ENCODE measurements at regions not wholly inside any gene's neighbourhood (a gene's known extent, or its start where the extent isn't known, plus 50 kb on each side); places are given as distances from the start of the nearest gene placed in this dataset.
A peak's percentile ranks its signal among the peaks of the same experiment; 100 is the strongest.

DNA sequence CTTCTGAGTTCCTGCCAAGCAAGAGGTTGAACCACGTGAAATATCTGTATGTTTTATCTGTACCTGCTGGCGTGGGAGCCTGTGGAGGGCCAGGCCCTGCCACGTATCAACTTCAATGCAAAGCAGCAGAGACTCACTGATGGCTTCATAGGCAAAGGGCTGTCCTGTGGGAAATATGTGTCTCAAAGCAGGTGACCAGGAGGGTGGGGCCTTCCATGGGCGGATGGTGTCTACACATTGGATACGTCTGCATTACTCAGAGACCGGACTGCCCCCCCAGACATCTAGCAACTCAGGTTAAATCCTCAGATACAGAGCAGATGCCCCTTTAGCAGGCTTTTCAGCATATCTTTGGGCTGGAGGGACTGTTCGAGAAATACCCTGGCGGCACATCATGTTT, 210.8 kb upstream of the C1orf174 start:
- Mint-ChIP-seq H3K36me3 (peaks cover 5% of the 10 kb centered on the region), H3K4me1 (no peaks in the 10 kb centered on the region), H3K27ac (no peak overlapping the region), H3K4me3 (no peak overlapping the region), H3K9me3 (peaks cover 5% of the 10 kb centered on the region), H3K27me3 (peaks cover 21% of the 10 kb centered on the region)
- ATAC-seq = no peak

DNA sequence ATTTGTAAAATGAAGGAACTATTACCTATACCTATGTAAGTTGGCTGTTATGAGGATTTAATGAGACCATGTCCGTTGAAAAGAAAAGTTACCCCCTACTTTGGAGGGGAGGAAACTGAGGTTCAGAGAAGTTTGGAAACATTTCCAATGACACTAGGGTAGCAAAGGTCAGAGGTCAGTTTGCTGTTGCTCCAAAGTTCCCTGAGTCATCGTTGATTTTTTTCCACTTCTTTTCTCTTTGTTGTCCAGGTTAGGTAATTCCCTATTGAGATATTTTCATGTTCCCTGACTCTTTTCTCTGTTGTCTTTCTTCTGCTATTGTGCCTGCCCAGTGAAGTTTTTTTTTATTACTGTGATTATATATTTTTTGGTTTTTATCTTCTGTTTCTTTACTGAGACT, 213.8 kb upstream of the C1orf174 start:
- H3K36me3 Mint-ChIP-seq = peaks cover 5% of the 10 kb centered on the region
- peaks cover 8% of the 10 kb centered on the region for H3K27me3 Mint-ChIP-seq
- no peak for ATAC-seq
- H3K9me3 Mint-ChIP-seq = peaks cover 5% of the 10 kb centered on the region
- H3K27ac Mint-ChIP-seq = no peak overlapping the region
- no peak overlapping the region for H3K4me3 Mint-ChIP-seq
- H3K4me1 Mint-ChIP-seq = no peaks in the 10 kb centered on the region

DNA sequence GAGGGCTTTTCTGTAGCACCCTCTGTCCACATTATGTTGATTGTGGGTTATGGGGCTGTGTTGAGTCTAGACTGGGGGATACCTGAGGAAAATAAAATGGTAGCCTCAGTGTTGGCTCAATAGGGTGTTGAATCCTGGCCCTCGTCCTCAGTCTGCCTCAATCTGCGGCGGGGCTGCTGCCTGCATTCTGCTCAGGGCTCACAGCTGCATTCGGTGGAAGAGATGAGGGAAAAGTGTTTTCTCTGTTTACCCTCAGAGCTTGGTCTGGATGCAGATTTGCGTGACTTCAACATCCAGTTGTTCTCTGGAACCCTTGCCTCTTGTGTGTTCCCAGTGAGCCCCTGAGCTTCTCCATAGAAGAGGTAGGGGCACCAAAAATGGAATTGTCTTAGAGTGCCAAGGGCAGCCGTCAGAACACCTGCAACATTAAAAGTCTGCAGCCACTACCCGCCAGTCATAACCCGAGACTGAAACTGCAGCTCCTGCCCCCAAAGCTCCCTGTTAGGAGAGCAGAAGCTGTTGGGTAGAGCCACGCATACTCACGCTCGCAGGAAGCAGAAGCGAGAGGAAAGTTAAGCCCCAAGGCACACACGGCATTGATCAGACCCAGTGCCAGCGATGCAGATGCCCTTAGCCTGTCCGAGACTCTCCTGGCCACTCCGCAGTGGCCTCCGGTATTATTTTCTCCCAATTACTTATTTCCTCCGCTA, 215.3 kb upstream of the C1orf174 start:
- no peaks in the 10 kb centered on the region for H3K4me1 Mint-ChIP-seq
- H3K36me3 Mint-ChIP-seq = peaks cover 5% of the 10 kb centered on the region
- no peak for ATAC-seq
- peaks cover 5% of the 10 kb centered on the region for H3K9me3 Mint-ChIP-seq
- H3K27ac Mint-ChIP-seq = no peak overlapping the region
- no peaks in the 10 kb centered on the region for H3K27me3 Mint-ChIP-seq
- no peak overlapping the region for H3K4me3 Mint-ChIP-seq

DNA sequence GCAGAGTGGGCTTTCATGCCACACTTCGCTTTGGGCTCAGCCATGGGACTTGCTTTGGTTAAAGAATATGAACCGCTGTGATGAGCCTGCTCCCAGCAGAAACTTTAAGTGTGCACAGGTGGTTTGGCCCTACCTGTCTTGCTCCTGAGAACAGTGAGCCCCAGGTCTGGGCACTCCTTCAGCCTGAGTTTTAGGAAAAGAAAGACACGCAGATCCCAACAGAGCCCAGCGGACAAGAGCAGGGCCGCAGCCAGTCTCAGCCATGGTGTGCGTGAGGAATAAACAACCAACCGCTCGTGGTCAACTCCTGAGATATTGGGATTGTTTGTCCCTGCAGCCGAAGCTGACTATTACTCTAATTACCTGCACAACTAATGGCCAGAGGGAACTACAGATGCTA, 217.1 kb upstream of the C1orf174 start:
- Mint-ChIP-seq H3K4me3 (no peak overlapping the region), H3K27me3 (no peaks in the 10 kb centered on the region), H3K27ac (no peak overlapping the region), H3K36me3 (peaks cover 5% of the 10 kb centered on the region), H3K4me1 (no peaks in the 10 kb centered on the region), H3K9me3 (peaks cover 5% of the 10 kb centered on the region)
- ATAC-seq = no peak

DNA sequence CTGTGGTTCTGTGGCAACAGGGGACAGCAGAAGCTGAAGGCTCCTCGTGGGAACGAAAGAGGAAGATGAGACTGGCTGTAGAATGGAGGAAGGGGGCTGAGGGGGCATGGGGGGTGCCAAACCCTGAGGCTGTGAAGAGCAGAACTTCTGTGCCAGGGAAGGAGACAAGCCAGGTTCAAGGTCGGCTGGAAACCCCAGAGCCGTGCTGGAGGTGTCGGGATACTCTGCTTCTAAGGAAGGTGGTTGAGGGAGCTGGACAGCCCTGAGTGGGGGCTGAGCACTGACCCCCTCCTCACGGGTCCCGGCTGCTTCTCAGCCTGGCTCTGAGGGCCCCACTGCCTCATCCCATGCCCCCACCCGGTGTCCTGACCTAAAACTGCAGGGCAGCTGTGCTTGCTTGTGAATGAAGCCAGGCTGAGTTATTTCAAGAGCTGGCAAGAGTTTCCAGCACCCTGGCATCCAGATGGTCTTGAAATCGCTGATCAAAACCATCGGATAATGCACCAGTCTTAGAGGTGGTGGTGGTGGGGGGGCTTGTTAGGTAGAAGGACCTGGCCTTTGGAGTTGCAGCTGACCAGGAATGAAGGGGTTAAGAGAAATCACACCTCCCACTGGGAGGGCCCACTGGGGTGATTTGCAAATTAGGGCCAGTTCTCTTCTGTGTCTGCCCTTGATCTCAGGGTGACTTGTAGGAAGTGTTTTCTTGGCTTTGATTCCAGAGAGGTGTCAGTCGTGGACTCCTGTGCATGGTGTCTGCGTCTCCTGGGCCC, 218.9 kb upstream of the C1orf174 start:
- H3K36me3 Mint-ChIP-seq = peaks cover 5% of the 10 kb centered on the region
- H3K4me3 Mint-ChIP-seq = no peak overlapping the region
- peaks cover 4% of the 10 kb centered on the region for H3K9me3 Mint-ChIP-seq
- ATAC-seq = no peak
- H3K27ac Mint-ChIP-seq = no peak overlapping the region
- H3K27me3 Mint-ChIP-seq = no peaks in the 10 kb centered on the region
- no peaks in the 10 kb centered on the region for H3K4me1 Mint-ChIP-seq

DNA sequence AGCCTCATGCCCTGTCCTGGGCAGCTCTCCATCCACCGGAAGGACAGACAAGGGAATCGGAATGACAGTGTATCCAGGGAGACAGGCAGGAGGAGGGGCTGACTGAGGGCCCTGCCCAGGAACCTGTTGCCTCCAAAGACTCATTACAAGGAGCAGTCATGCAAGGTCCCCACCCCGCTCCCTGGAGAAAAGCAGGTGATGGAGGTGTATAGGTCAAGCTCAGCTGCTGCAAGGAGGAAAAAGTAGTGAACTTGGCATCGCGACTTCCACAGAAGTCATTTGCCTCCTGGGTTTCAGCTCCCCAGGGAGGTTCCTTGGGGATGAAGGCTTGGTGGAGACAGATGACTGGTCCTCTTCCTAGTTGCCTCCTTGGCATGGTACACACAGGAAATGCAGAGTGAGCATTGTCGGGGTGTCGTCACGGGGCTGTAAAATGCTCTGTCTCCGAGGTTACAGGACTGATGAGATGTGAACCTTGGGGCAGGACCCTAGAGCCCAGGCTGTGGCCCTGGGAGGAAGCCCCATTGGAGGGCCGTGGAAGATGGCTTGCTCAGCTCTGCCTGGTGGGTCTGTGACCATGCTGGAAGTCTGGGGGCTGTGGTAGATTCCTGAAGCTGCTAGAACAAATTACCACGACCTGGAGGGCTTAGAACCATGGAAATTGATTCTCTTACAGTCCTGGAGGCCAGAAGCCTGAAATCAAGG, 219.6 kb upstream of the C1orf174 start:
- H3K9me3 Mint-ChIP-seq = no peaks in the 10 kb centered on the region

DNA sequence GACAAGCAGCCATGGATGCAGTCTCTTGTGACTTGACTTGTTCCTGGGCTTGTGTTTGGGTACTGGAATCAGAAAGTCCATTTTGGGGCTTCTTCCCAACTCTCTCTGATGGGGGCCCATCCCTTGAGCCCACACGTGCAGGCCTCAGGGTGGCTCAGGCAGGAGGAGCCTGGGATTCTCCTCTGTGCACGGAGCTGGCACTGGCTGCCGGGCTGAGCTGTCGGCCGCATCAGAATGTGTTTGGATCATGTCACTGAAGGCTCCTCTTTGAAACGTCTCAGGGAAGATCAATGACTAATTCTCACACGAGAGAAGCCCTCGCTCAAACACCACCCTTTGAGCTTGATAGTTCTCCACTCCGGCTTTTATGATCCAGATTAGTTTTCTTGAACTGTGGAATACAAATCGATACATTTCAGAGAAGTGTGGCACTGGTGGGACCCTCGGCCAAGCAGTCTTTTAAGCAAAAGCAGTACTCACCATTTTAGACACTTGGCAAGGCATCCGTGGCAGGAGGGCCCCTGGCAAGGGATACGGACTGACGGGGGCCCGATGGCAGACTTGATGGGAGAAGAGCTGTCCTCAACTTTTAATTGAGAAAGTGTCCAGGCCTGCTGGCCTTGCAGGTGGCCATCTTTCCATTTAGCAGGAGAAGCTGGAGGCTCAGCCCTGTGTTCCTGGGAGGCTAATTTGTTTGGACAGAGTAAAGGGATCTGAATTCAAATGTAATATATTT, 220.7 kb upstream of the C1orf174 start:
- no peak for ATAC-seq
- H3K4me1 Mint-ChIP-seq = no peaks in the 10 kb centered on the region
- no peaks in the 10 kb centered on the region for H3K27me3 Mint-ChIP-seq
- no peaks in the 10 kb centered on the region for H3K9me3 Mint-ChIP-seq
- H3K4me3 Mint-ChIP-seq = no peak overlapping the region
- no peak overlapping the region for H3K27ac Mint-ChIP-seq
- no peaks in the 10 kb centered on the region for H3K36me3 Mint-ChIP-seq

More for the DNA sequence above, 219.6 kb upstream of the C1orf174 start:
- no peaks in the 10 kb centered on the region for H3K4me1 Mint-ChIP-seq
- no peak overlapping the region for H3K27ac Mint-ChIP-seq
- H3K36me3 Mint-ChIP-seq = no peaks in the 10 kb centered on the region
- no peaks in the 10 kb centered on the region for H3K27me3 Mint-ChIP-seq
- H3K4me3 Mint-ChIP-seq = no peak overlapping the region
- ATAC-seq = peak; percentile 9

DNA sequence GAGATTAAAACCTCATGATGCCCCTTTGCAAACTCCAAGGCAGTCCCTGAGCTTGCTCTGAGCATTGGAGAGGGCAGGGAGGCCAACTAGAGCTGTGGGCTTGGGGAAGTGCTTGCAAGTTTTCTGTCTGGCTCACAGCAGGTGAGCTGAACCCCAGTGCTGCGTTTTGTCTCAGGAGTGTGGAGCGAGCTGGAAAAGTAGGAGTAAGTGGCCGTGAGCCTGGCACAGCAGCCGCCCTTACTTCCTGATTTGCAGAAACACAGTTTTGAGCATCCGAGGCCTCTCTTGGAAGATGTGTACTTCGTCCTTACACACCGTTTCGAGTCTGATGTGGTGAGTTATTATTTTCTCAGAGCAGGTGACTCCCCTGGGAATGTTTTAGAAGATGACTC, 221.2 kb upstream of the C1orf174 start:
- Mint-ChIP-seq H3K4me1 (no peaks in the 10 kb centered on the region), H3K27me3 (no peaks in the 10 kb centered on the region), H3K36me3 (no peaks in the 10 kb centered on the region), H3K9me3 (no peaks in the 10 kb centered on the region), H3K27ac (no peak overlapping the region), H3K4me3 (no peak overlapping the region)
- ATAC-seq = no peak

DNA sequence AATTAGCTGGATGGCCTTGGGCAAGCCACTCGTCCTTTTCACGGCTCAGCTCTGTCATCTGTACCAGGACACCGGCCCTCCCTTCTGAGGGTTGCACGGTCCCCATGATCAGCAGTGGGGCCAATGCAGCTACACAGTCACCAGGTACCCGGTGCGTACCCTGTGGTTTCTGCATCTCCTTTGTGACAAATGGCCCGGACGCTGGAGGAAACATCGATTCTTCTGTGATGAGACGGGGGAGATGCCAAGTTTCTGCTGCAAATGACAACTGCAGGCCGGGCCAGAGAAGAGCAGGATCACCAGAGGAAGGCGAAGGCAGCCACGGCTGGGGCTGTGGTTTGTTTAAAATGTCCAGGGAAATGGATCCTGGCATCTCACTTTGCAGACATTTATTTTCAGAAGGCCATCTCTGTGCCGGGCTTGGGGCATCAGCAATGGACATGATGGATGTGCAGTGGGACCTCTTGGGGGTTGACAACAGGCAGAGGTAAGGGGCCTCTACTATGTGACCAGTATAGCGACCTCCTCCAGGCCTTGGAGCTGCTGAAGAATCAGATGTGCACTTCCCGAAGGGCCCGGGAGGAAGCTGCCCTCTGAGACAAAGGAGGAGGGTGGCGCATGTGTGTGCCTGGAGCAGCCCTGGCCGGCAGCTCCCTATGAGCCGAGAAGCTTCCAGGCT, 221.9 kb upstream of the C1orf174 start:
- no peaks in the 10 kb centered on the region for H3K9me3 Mint-ChIP-seq
- no peak for ATAC-seq
- no peaks in the 10 kb centered on the region for H3K4me1 Mint-ChIP-seq
- H3K27ac Mint-ChIP-seq = no peak overlapping the region
- H3K4me3 Mint-ChIP-seq = no peak overlapping the region
- no peaks in the 10 kb centered on the region for H3K36me3 Mint-ChIP-seq
- no peaks in the 10 kb centered on the region for H3K27me3 Mint-ChIP-seq

DNA sequence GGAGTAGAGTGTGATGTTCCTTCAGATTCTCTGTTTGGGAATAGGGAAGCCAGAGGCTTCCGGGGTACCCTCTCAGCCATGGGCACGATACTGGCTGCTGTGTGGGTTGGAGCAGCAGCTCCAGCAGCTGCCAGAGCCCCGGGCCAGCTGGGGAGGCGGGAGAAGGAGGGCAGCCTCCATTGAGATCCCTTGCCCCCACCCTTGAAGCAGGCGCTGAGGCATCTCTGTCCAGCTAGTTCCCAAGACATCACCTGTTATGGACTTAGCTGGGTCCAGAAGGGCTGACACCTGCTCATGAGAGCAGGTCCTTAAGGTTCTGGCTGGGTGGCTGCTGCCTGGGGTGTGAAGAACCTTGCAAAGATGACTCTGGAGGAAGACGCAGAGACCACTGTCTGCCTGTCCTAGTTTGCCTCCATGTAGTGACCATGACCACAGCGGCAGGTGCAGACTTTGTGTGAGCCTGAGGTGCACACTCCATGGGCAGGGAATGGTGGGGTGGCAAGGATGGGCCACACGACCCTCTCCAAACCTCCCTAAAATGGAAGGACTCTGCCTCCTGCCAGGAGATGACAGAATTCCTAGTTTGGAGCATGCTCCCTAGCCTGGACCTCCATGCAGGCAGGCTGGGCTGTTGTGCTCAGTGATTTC, 222.6 kb upstream of the C1orf174 start:
- H3K36me3 Mint-ChIP-seq = no peaks in the 10 kb centered on the region
- no peak overlapping the region for H3K4me3 Mint-ChIP-seq
- H3K9me3 Mint-ChIP-seq = no peaks in the 10 kb centered on the region
- no peak for ATAC-seq
- no peaks in the 10 kb centered on the region for H3K27me3 Mint-ChIP-seq
- no peaks in the 10 kb centered on the region for H3K4me1 Mint-ChIP-seq
- no peak overlapping the region for H3K27ac Mint-ChIP-seq

DNA sequence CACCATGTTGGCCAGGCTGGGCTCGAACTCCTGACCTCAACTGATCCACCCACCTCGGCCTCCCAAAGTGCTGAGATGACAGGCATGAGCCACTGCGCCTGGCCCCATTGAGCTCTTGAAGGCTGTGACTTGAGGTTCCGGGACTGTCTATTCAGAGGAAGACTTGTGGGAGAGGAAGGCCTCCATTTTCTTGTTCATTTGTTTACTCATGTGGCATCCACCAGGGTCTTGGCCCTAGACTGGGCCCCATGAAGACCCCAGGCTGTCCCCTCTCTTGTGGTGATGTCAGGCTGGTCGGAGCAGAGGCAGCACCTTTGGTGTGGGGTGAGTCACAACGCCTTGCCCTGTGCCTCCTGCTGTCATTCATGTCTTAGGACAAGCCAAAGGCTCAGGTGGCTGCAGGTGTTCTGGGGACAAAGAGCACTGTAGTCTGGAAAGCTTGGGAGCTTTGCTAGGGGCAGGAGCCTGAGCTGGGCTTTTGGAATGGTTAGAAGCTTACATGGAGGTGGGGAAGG, 224.6 kb upstream of the C1orf174 start:
- no peak for ATAC-seq
- no peak overlapping the region for H3K4me3 Mint-ChIP-seq
- H3K9me3 Mint-ChIP-seq = no peaks in the 10 kb centered on the region
- no peaks in the 10 kb centered on the region for H3K4me1 Mint-ChIP-seq
- no peaks in the 10 kb centered on the region for H3K27me3 Mint-ChIP-seq
- no peaks in the 10 kb centered on the region for H3K36me3 Mint-ChIP-seq
- no peak overlapping the region for H3K27ac Mint-ChIP-seq

DNA sequence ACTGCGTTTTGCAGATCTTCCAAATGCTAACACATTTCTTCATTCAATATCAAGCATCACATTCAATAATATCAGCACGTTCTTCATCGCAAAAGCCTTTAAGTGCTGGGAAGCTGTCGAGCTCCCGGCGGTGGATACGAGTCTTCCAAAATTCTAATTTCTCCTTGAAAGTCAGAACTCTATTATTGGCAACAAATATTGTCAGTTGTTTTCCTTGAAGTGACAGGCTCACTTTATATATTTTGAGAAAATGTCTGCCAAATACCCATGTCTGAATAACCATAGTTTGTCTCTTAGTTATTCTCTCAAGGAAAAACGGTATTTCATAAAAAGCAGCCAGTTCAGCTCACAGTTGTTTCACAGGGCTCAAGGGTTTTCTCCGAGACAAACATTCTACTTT, 226.2 kb upstream of the C1orf174 start:
- Mint-ChIP-seq H3K4me1 (no peaks in the 10 kb centered on the region), H3K36me3 (no peaks in the 10 kb centered on the region), H3K27ac (no peak overlapping the region), H3K27me3 (peaks cover 1% of the 10 kb centered on the region), H3K9me3 (no peaks in the 10 kb centered on the region), H3K4me3 (no peak overlapping the region)
- no peak for ATAC-seq

DNA sequence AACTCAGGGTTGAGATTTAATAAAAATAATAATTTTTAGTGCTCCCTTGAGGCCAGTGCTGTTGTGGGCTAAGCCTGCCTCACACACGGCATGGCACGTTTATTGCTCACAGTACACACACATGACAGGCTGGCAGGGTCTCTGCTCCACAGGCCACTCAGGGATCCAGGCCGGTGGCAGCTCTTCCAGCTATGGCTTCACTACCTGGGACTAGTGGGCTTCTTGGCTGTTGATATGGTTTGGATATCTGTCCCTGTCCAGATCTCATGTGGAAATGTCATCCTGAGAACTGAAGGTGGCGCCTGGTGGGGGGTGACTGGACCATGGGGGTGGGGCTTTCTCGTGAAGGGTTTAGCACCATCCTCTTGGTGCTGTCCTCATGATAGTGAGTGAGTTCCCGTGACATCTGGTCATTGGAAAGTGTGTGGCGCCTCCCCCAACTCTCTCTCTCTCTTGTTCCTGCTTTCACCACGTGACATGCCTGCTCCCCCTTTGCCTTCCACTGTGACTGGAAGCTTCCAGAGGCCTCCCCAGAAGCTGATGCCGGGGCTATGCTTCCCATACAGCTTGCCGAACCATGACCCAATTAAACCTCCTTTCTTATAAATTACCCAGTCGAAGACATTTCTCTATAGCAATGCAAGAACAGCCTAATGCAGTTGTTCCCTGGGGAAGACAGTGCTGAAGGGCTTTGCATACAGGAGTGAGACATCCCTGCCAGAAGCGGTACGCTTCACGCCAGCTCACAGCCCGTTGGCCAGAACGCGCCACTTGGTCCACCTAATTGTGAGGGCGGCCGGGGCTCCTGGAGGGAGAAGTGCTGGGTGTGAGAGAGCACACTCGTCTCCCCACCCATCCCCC, 226.9 kb upstream of the C1orf174 start:
- no peak for ATAC-seq
- H3K36me3 Mint-ChIP-seq = no peaks in the 10 kb centered on the region
- H3K4me1 Mint-ChIP-seq = no peaks in the 10 kb centered on the region
- H3K27ac Mint-ChIP-seq = no peak overlapping the region
- H3K9me3 Mint-ChIP-seq = no peaks in the 10 kb centered on the region
- peaks cover 7% of the 10 kb centered on the region for H3K27me3 Mint-ChIP-seq
- no peak overlapping the region for H3K4me3 Mint-ChIP-seq

Measured in stimulated activated memory B cell treated with anti-CD40 and anti-IgM and Interleukin-4, amounts not matched to agents 10 μg/mL and 1 μg/mL and 100 μg/mL, for 72 hours (primary cell).